WI38 (cell line): ENCODE measurements at regions not wholly inside any gene's neighbourhood (a gene's known extent, or its start where the extent isn't known, plus 50 kb on each side); places are given as distances from the start of the nearest gene placed in this dataset.
"Not testable (repeated sequence)": the region's sequence is repeated elsewhere in the genome, so short reads cannot be mapped to it uniquely, and the experiment has no call there.

Experiments
- H3K4me3 ChIP-seq: 2 replicates; pipeline ENCODE4 v1.5.1; 2011; ENCODE audit warnings: low read depth, mild to moderate bottlenecking, control low read depth, low read length
- TF ChIP-seq, protein P1 (sequence below): IDR thresholded peaks from 2 replicates; pipeline ENCODE4 v1.5.1; 2012; ENCODE audit warnings: low read depth, mild to moderate bottlenecking, control low read depth, low read length

DNA sequence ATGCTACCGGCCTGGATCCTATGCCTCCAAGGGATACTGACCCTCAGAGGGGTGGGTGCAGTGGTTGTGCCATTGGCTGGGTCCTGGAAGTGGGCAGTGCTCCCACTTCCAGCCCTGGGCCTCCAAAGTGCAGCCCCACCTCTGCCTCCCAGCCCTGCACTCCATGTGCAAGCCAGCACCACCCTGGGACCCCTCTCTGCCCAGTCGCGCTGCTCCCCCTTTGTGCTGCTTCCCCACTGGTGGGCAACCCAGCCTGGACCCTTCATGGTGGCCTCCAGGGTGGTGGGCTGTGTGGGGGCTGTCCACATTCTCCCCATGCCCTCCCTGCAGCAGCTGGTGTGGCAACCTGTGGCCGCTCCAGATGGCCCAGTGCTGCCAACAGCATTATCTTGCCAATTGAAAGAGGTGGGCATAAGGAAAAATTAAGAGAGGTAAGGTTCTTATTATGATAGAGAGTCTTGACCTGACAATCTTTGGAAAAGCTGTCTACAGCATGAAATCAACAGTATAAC lies 309.7 kb downstream of the GUCY2F start:
- TF ChIP-seq, protein P1, sequence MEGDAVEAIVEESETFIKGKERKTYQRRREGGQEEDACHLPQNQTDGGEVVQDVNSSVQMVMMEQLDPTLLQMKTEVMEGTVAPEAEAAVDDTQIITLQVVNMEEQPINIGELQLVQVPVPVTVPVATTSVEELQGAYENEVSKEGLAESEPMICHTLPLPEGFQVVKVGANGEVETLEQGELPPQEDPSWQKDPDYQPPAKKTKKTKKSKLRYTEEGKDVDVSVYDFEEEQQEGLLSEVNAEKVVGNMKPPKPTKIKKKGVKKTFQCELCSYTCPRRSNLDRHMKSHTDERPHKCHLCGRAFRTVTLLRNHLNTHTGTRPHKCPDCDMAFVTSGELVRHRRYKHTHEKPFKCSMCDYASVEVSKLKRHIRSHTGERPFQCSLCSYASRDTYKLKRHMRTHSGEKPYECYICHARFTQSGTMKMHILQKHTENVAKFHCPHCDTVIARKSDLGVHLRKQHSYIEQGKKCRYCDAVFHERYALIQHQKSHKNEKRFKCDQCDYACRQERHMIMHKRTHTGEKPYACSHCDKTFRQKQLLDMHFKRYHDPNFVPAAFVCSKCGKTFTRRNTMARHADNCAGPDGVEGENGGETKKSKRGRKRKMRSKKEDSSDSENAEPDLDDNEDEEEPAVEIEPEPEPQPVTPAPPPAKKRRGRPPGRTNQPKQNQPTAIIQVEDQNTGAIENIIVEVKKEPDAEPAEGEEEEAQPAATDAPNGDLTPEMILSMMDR: no peak

DNA sequence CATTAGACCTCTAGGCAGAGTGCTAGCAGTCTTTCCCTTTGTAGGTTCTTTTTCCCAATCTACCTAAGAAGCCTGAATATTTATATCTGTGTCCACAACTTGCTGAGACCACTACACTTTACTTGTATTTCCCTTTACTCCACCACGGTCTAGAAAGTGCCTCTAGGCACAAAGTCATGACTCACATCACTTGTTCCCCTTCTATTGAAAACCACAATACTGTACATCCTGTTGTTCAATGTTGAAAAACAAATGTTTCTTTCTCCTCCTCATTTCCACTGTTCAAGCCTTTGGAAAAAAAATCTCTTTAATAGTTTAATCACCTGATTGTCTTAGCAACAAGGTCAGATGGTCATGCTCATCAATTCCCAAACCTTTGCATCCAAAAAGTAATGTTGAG lies 326.7 kb downstream of the GUCY2F start:
- no peak overlapping the region for H3K4me3 ChIP-seq

More for the DNA sequence above, 309.7 kb downstream of the GUCY2F start:
- H3K4me3 ChIP-seq: no peak overlapping the region

DNA sequence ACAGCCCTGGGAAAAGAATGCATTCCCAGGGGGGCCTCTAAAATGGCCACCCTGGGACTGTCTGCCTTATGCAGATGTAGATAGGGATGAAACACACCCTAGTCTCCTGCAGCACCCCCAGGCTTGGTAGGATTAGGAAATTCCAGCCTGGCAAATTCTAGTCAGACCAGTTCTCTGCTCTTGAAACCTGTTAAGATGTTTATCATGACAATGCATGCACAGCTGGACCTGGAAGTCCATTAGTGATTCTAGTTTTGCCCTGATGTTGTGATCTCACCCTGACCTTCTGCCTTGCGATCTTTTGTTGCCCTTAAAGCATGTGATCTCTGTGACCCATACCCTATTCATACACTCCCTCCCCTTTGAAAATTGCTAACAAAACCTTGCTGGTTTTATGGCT lies 337.7 kb downstream of the GUCY2F start:
- H3K4me3 ChIP-seq: not testable (repeated sequence)

More for the DNA sequence above, 326.7 kb downstream of the GUCY2F start:
- TF ChIP-seq, protein P1: no peak

DNA sequence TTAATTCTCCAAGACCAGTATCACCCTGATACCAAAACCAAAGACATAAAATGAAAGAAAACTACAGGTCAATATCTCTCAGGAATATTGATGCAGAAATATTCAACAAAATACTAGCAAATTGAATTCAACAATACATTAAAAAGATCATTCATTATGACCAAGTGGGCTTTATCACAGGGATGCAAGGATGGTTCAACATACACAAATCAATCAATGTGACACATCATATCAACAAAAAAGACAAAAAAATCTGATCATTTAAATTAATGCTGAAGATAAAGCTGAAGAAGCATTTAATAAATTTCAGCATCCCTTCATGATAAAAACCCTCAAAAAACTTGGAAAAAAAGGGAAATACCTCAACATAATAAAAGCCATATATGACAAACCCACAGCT lies 341.4 kb downstream of the GUCY2F start:
- H3K4me3 ChIP-seq: no peak overlapping the region
- TF ChIP-seq, protein P1: no peak

DNA sequence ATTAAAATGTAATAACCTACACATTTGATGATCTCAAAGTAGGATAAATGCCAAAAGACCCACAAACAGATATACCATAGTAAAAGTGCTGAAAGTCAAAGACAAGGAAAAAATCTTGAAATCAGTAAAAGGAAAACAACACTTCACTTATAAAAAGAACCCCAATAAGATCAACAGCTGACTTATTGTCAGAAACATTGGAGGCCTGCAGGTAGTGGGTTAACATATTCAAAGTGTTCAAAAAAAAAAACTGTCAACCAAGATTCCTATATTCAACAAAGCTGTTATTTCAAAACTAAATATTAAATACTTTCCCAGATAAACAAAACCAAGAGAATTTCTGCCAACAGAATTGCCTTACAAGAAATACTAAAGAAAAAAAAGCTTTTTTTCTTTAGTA lies 347.1 kb downstream of the GUCY2F start:
- TF ChIP-seq, protein P1: no peak
- H3K4me3 ChIP-seq: no peak overlapping the region

DNA sequence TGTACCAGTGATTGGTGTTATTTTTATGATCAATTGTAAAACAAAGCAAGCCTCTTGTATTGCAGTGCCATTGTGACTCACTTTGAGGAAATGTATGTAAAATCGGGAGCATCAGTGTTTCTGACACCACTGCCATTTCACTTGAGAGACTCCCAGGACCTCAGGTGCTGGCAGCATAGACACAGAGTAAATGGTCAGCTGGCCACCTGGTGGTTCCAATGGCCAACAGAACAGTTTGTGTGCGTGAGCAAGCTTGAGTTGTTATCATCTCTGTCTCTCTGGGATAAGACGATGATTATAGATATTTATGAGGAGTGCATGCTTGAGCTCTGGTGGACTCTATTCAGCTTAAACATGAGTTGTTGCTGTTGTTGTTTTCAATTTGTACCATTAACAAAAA lies 356.6 kb downstream of the GUCY2F start:
- TF ChIP-seq, protein P1: no peak

DNA sequence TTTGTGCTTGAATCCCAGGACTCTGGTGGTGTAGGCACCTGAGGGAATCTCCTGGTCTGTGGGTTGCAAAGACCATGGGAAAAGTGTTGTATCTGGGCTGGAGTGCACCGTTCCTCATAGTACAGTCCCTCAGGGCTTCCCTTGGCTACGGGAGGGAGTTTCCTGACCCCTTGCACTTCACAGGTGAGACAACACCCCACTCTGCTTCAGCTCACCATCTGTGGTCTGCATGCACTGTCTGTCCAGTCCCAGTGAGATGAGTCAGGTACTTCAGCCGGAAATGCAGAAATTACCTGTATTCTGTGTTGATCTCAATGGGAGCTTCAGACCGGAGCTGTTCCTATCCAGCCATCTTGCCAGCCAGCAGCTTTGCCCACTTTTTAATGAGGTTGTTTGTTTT lies 353.0 kb upstream of the IRS4 start:
- TF ChIP-seq, protein P1: no peak
- H3K4me3 ChIP-seq: no peak overlapping the region

More for the DNA sequence above, 356.6 kb downstream of the GUCY2F start:
- H3K4me3 ChIP-seq: no peak overlapping the region

DNA sequence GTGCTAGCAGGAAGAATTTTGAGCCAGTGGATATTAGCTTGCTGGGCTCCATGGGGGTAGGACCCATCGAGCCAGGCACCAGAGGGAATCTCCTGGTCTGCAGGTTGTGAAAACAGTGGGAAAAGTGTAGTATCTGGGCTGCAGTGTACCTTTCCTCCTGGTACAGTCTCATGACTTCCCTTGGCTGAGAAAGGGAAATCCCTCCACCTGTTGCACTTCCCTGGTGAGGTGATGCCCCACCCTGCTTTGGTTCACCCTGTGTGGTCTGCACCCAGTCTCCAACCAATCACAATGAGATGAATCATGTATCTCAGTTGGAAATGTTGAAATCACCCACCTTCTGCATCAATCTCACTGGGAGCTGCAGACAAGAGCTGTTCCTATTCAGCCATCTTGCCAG lies 341.4 kb upstream of the IRS4 start:
- H3K4me3 ChIP-seq: no peak overlapping the region
- TF ChIP-seq, protein P1: no peak

DNA sequence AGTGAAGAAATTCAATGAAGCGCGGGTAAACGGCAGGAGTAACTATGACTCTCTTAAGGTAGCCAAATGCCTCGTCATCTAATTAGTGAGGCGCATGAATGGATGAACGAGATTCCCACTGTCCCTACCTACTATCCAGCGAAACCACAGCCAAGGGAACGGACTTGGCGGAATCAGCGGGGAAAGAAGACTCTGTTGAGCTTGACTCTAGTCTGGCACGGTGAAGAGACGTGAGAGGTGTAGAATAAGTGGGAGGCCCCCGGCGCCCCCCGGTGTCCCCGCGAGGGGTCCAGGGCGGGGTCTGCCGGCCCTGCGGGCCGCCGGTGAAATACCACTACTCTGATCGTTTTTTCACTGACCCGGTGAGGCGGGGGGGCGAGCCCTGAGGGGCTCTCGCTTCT lies 317.8 kb upstream of the IRS4 start:
- not testable (repeated sequence) for H3K4me3 ChIP-seq
